ENCODE measurements at regions not wholly inside any gene's neighbourhood (a gene's known extent, or its start where the extent isn't known, plus 50 kb on each side); places are given as distances from the start of the nearest gene placed in this dataset.

DNA sequence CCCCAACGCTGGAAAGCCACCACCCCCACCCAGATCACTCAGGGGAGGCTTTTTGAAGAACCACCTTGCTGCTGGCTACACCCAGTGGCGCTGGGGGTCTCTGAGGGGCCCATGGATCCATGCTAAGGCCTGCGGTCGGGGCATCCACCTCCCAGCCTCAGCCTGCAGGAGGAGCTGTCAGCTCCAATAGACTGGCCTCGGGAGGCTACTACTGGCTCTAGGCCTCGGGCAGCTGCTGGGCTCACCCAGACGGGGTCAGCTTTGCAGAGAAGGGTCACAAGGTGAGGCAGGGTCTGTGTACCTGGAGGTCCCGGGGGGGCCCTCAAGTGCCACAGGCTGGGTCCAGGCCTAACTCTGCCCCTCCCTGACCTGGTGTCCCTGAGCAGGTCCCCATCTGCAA lies 193.7 kb downstream of the OLFM1 start:
- TF ChIP-seq, protein P1, sequence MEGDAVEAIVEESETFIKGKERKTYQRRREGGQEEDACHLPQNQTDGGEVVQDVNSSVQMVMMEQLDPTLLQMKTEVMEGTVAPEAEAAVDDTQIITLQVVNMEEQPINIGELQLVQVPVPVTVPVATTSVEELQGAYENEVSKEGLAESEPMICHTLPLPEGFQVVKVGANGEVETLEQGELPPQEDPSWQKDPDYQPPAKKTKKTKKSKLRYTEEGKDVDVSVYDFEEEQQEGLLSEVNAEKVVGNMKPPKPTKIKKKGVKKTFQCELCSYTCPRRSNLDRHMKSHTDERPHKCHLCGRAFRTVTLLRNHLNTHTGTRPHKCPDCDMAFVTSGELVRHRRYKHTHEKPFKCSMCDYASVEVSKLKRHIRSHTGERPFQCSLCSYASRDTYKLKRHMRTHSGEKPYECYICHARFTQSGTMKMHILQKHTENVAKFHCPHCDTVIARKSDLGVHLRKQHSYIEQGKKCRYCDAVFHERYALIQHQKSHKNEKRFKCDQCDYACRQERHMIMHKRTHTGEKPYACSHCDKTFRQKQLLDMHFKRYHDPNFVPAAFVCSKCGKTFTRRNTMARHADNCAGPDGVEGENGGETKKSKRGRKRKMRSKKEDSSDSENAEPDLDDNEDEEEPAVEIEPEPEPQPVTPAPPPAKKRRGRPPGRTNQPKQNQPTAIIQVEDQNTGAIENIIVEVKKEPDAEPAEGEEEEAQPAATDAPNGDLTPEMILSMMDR (IDR thresholded peaks at IDR 0.05; ENCODE audit: insufficient read depth in 1 of 2, low read depth in 1 of 2, low read length in 1 of 2, severe bottlenecking in 1 of 2, unreplicated experiment in 1 of 2): no peak
- Mint-ChIP-seq H3K27ac (ENCODE audit: unreplicated experiment) (no peak overlapping the region), H3K4me1 (ENCODE audit: low read depth, unreplicated experiment) (no peaks in the 10 kb centered on the region), H3K36me3 (ENCODE audit: insufficient read depth, unreplicated experiment) (no peaks in the 10 kb centered on the region), H3K27me3 (ENCODE audit: insufficient read depth, unreplicated experiment) (peaks cover 2% of the 10 kb centered on the region), H3K4me3 (ENCODE audit: unreplicated experiment) (no peak overlapping the region), H3K9me3 (ENCODE audit: unreplicated experiment) (no peaks in the 10 kb centered on the region)
- H3K4me1 ChIP-seq: no peaks in the 10 kb centered on the region
- DNase-seq: no peak
- H3K36me3 ChIP-seq (ENCODE audit: control insufficient read depth, insufficient read depth, low read length): no peaks in the 10 kb centered on the region
- H3K9me3 ChIP-seq: no peaks in the 10 kb centered on the region
- no peaks in the 10 kb centered on the region for H3K27me3 ChIP-seq (replicated peaks; ENCODE audit: control insufficient read depth, insufficient read depth, low read length)
- no TSS peak for BruUV-seq (replicated peaks)
- no peak overlapping the region for H3K4me3 ChIP-seq (ENCODE audit: low read depth, low read length)
- CTCF ChIA-PET: no interaction called here
- POLR2A ChIA-PET: no interaction called here
- intact Hi-C loops (cut with micrococcal nuclease; ENCODE audit: unreplicated experiment): no loop called here

DNA sequence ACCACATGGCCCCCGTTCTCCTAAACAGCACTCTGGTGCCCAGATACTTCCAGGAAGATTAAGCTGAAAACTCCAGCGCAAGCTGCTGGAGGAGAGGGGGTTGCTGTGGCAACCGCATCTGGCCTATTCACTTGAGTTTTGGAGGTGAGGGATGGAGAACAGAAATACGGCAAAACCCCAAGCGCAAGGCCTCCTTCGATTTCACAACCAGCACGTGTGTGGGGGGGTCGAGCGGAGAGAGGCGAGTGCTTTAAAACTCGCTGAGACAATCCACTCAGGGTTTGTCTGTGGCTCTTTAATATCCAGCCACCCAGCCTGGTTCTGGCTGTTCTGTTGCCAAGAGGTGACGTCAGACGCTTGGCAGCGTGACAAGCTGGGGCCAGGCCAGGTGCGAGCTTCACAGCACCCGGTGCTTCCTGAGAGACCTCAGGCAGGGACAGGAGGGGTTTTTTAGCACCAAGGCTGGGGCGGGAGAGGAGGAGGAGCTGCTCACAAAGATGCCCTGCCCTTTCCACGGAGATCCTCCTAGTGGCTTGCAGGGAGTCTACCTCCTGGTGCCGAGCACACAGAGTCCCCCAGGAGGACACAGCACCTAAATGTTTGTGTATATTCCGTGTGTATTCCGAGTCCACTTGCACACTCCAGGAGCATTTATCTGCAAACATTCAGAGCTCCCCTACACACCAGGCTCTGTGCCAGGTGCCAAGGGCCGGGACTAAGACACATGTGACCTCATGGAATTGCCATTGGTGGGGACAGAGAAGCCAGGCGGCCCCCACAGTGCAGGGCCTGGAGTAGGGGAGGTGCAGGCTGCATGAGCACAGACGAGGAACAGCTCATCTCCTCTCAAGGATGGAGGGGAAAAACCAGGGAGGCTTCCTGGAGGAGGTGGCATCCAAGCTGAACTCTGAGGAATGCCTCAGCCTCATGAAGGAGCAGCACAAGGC lies 194.6 kb downstream of the OLFM1 start:
- peaks cover 2% of the 10 kb centered on the region for H3K27me3 Mint-ChIP-seq (ENCODE audit: insufficient read depth, unreplicated experiment)
- CTCF ChIA-PET: no interaction called here

DNA sequence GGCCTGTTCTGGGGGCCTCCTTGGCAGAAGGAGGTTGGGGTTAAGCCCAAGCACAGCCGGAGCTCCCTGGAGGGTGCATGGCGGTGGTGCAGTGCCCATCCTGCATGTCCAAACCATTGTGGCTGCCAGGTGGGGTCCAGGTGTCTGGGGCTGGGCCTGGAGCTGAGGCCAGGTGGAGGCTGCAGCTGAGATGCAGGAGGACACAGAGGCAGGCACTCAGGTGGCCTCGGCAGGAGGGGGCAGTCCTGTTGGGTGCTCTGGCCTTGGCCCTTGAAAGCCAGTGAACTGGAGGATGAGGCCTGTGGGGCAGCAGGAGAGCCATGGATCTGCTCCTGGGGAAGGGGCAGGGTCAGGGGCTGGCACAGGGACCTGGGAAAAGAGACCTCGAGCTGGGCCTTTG lies 195.3 kb downstream of the OLFM1 start:
- TF ChIP-seq, protein P1 (IDR thresholded peaks at IDR 0.05; ENCODE audit: insufficient read depth in 1 of 2, low read depth in 1 of 2, low read length in 1 of 2, severe bottlenecking in 1 of 2, unreplicated experiment in 1 of 2): no peak
- BruUV-seq (replicated peaks): no TSS peak
- Mint-ChIP-seq H3K4me1 (ENCODE audit: low read depth, unreplicated experiment) (no peaks in the 10 kb centered on the region), H3K27me3 (ENCODE audit: insufficient read depth, unreplicated experiment) (peaks cover 2% of the 10 kb centered on the region), H3K4me3 (ENCODE audit: unreplicated experiment) (no peak overlapping the region), H3K36me3 (ENCODE audit: insufficient read depth, unreplicated experiment) (no peaks in the 10 kb centered on the region), H3K27ac (ENCODE audit: unreplicated experiment) (no peak overlapping the region), H3K9me3 (ENCODE audit: unreplicated experiment) (peaks cover 11% of the 10 kb centered on the region)
- no peak for DNase-seq
- Histone ChIP-seq H3K9me3 (peaks cover 4% of the 10 kb centered on the region; the same call in 1 of the 2 replicates), H3K27me3 (replicated peaks; ENCODE audit: control insufficient read depth, insufficient read depth, low read length) (no peaks in the 10 kb centered on the region), H3K36me3 (ENCODE audit: control insufficient read depth, insufficient read depth, low read length) (no peaks in the 10 kb centered on the region), H3K4me1 (no peaks in the 10 kb centered on the region), H3K4me3 (ENCODE audit: low read depth, low read length) (no peak overlapping the region)
- CTCF ChIA-PET: no interaction called here
- POLR2A ChIA-PET: no interaction called here
- intact Hi-C loops (cut with micrococcal nuclease; ENCODE audit: unreplicated experiment): no loop called here

More for the DNA sequence above, 194.6 kb downstream of the OLFM1 start:
- Mint-ChIP-seq H3K9me3 (ENCODE audit: unreplicated experiment) (peaks cover 3% of the 10 kb centered on the region), H3K27ac (ENCODE audit: unreplicated experiment) (no peak overlapping the region), H3K36me3 (ENCODE audit: insufficient read depth, unreplicated experiment) (no peaks in the 10 kb centered on the region), H3K4me1 (ENCODE audit: low read depth, unreplicated experiment) (no peaks in the 10 kb centered on the region), H3K4me3 (ENCODE audit: unreplicated experiment) (no peak overlapping the region)
- TF ChIP-seq, protein P1 (IDR thresholded peaks at IDR 0.05; ENCODE audit: insufficient read depth in 1 of 2, low read depth in 1 of 2, low read length in 1 of 2, severe bottlenecking in 1 of 2, unreplicated experiment in 1 of 2): no peak
- no peaks in the 10 kb centered on the region for H3K4me1 ChIP-seq
- no peak for DNase-seq
- POLR2A ChIA-PET: no interaction called here
- BruUV-seq (replicated peaks): no TSS peak
- H3K36me3 ChIP-seq (ENCODE audit: control insufficient read depth, insufficient read depth, low read length): no peaks in the 10 kb centered on the region
- H3K4me3 ChIP-seq (ENCODE audit: low read depth, low read length): no peak overlapping the region
- H3K27me3 ChIP-seq (replicated peaks; ENCODE audit: control insufficient read depth, insufficient read depth, low read length): no peaks in the 10 kb centered on the region
- intact Hi-C loops (cut with micrococcal nuclease; ENCODE audit: unreplicated experiment): no loop called here
- peaks cover 4% of the 10 kb centered on the region; the same call in 1 of the 2 replicates for H3K9me3 ChIP-seq

Data from Caco-2 (cell line).